K562 (cell line): ENCODE measurements at regions not wholly inside any gene's neighbourhood (a gene's known extent, or its start where the extent isn't known, plus 50 kb on each side); places are given as distances from the start of the nearest gene placed in this dataset.

ENCODE experiments used
- ATAC-seq: fragments of 200-7000 bp; cut with Tn5 transposase; 3 replicates; pipeline ENCODE4 v1.9.1; 2020; ENCODE audit warnings: moderate library complexity
- BruUV-seq: library from RNA; stranded (reverse); fragments of 400-500 nt; replicated peaks from 2 replicates; lab custom pipeline; 2021; lab: Mats Ljungman, UMichigan
- CTCF ChIA-PET: fragments of 300-600 bp; formaldehyde crosslinking; extraction: SDS; loops from one replicate; lab custom pipeline; 2021; ENCODE audit warnings: low intra/inter-chr PET ratio; lab: Yijun Ruan, JAX
- POLR2A ChIA-PET: fragments of 300-600, 350-650 bp; sonication (Branson Sonifier 250); formaldehyde crosslinking; extraction: SDS; loops from one replicate; lab custom pipeline; 2021; ENCODE audit warnings: antibody characterized with exemption, inconsistent platforms; lab: Yijun Ruan, JAX
- DNase-seq, 4 experiments: peaks; one replicate each; pipeline versions ENCODE4 v3.0.0 to v3.0.0-alpha.2; 2011 to 2018; ENCODE audit warnings: low spot score in 3 of 4, mixed read lengths in 3 of 4; ENCODE audit errors: extremely low read depth in 1 of 4
- FAIRE-seq: peaks from 2 replicates; lab custom pipeline; 2011; peaks lifted over from hg19 to GRCh38; lab: Jason Lieb, UNC
- H2AFZ ChIP-seq: 2 replicates; pipeline ENCODE4 v1.6.0; 2011; ENCODE audit warnings: low read depth, low read length, control low read depth, inconsistent platforms
- H3K27ac ChIP-seq: fragments of 200-600 bp; 3 replicates; pipeline ENCODE4 v1.8.0; 2011; ENCODE audit warnings: low read depth, mild to moderate bottlenecking, control low read depth, inconsistent platforms, low read length, moderate library complexity, mixed read lengths; ENCODE audit errors: extremely low read depth
- H3K27me3 ChIP-seq, 2 experiments: fragments of 300-600 bp in 1 of 2; 2 replicates in 1 of 2; 3 replicates in 1 of 2; pipeline versions ENCODE4 v1.6.0 to v1.8.0; 2011; ENCODE audit warnings: inconsistent platforms in 2 of 2, low read length in 2 of 2, mild to moderate bottlenecking in 1 of 2, mixed read lengths in 1 of 2, moderate library complexity in 1 of 2; ENCODE audit not compliant: control insufficient read depth in 2 of 2, insufficient read depth in 2 of 2
- H3K36me3 ChIP-seq: fragments of 300-600 bp; 3 replicates; pipeline ENCODE4 v1.8.0; 2011; ENCODE audit warnings: mild to moderate bottlenecking, low read length, inconsistent platforms; ENCODE audit not compliant: control insufficient read depth, insufficient read depth
- H3K4me1 ChIP-seq, 2 experiments: fragments of 200-600 bp in 1 of 2; replicated peaks in 1 of 2; 2 replicates in 1 of 2; 3 replicates in 1 of 2; pipeline versions ENCODE4 v1.5.1 to v1.8.0; 2011; ENCODE audit warnings: inconsistent platforms in 2 of 2, low read length in 2 of 2, mild to moderate bottlenecking in 1 of 2, mixed read lengths in 1 of 2, moderate library complexity in 1 of 2; ENCODE audit not compliant: control insufficient read depth in 2 of 2, insufficient read depth in 2 of 2
- H3K4me2 ChIP-seq: 2 replicates; pipeline ENCODE4 v1.6.1; 2011; ENCODE audit warnings: low read length, control low read depth, inconsistent platforms, mixed read lengths; ENCODE audit not compliant: insufficient read depth
- H3K4me3 ChIP-seq: fragments of 200-600 bp; sonication (generic), shearing (Covaris generic); 2 replicates; pipeline ENCODE4 v1.5.1; 2016; ENCODE audit warnings: control low read depth, inconsistent platforms
- H3K79me2 ChIP-seq: fragments of 200-600 bp; 3 replicates; pipeline ENCODE4 v1.8.0; 2011; ENCODE audit warnings: low read length, inconsistent platforms; ENCODE audit not compliant: control insufficient read depth, insufficient read depth
- H3K9ac ChIP-seq, 2 experiments: 2 replicates each; pipeline versions ENCODE4 v1.6.0 to v1.6.1; 2011; ENCODE audit warnings: low read depth in 2 of 2, low read length in 2 of 2, control low read depth in 1 of 2, inconsistent platforms in 1 of 2, mild to moderate bottlenecking in 1 of 2, mixed read lengths in 1 of 2; ENCODE audit not compliant: insufficient read depth in 1 of 2
- H3K9me1 ChIP-seq: one replicate; pipeline ENCODE4 v1.6.0; 2011; ENCODE audit warnings: inconsistent platforms, mild to moderate bottlenecking, low read length, moderate library complexity; ENCODE audit not compliant: control insufficient read depth, insufficient read depth
- H3K9me3 ChIP-seq: replicated peaks from 2 replicates; pipeline ENCODE4 v1.5.1; 2011; ENCODE audit warnings: low read depth, low read length, inconsistent platforms; ENCODE audit not compliant: control insufficient read depth, insufficient read depth
- H4K20me1 ChIP-seq: replicated peaks from 2 replicates; pipeline ENCODE4 v1.6.1; 2011; ENCODE audit warnings: low read length, inconsistent platforms, mixed read lengths; ENCODE audit not compliant: control insufficient read depth, insufficient read depth
- BMI1 ChIP-seq: fragments of 150-350 bp; IDR thresholded peaks from 2 replicates; pipeline ENCODE4 v1.6.1; 2014; ENCODE audit warnings: low read length
- CCAR2 ChIP-seq: fragments of 200-400 bp; formaldehyde crosslinking; IDR thresholded peaks from 2 replicates; pipeline ENCODE4 v1.6.1; 2017; ENCODE audit warnings: mild to moderate bottlenecking, low read depth, low read length
- DPF2 ChIP-seq: fragments of 450-650 bp; IDR thresholded peaks from 2 replicates; pipeline ENCODE4 v1.6.1; 2016
- E2F3 ChIP-seq: fragments of 250-450 bp; sonication (Bioruptor Pico); IDR thresholded peaks from 2 replicates; pipeline ENCODE4 v1.4.0; 2020; ENCODE audit warnings: mild to moderate bottlenecking
- FOXM1 ChIP-seq, 2 experiments: fragments of 450-650 bp in 1 of 2; sonication (generic) in 1 of 2; formaldehyde crosslinking in 1 of 2; IDR thresholded peaks; 2 replicates each; pipeline versions ENCODE4 v1.6.1 to v1.9.0; 2017 to 2022; ENCODE audit warnings: low read depth in 2 of 2, mild to moderate bottlenecking in 2 of 2, missing genetic modification reagents in 1 of 2, moderate library complexity in 1 of 2
- HNRNPL ChIP-seq: fragments of 200-400 bp; formaldehyde crosslinking; IDR thresholded peaks from 2 replicates; pipeline ENCODE4 v1.6.1; 2017; ENCODE audit warnings: low read depth, mild to moderate bottlenecking, low read length
- LARP7 ChIP-seq: fragments of 450-650 bp; IDR thresholded peaks from 2 replicates; pipeline ENCODE4 v1.6.1; 2016
- NRF1 ChIP-seq, 2 experiments: fragments of 450-650 bp; IDR thresholded peaks in 1 of 2; conservative IDR thresholded peaks in 1 of 2; 2 replicates each; pipeline ENCODE4 v1.6.1; 2014; ENCODE audit warnings: mild to moderate bottlenecking in 2 of 2
- PHF20 ChIP-seq: fragments of 450-650 bp; IDR thresholded peaks from 2 replicates; pipeline ENCODE4 v1.6.1; 2018; ENCODE audit not compliant: partially characterized antibody
- SIN3B ChIP-seq: fragments of 450-650 bp; IDR thresholded peaks from 2 replicates; pipeline ENCODE4 v1.6.1; 2017; ENCODE audit warnings: low read depth, mild to moderate bottlenecking, moderate library complexity
- SUPT5H ChIP-seq: fragments of 450-650 bp; IDR thresholded peaks from 2 replicates; pipeline ENCODE4 v1.6.1; 2016
- TAL1 ChIP-seq: fragments of 450-650 bp; IDR thresholded peaks from 2 replicates; pipeline ENCODE4 v1.6.1; 2016; ENCODE audit warnings: mild to moderate bottlenecking
- WHSC1 ChIP-seq: IDR thresholded peaks from one replicate; pipeline ENCODE4 v1.6.1; 2012; ENCODE audit warnings: low read length, control low read depth, inconsistent platforms
- ZBTB34 ChIP-seq: fragments of 250-450 bp; sonication (Bioruptor Pico); IDR thresholded peaks from 2 replicates; pipeline ENCODE4 v1.8.0; 2021; ENCODE audit warnings: mild to moderate bottlenecking, moderate library complexity
- ZNF57 ChIP-seq: fragments of 450-650 bp; formaldehyde crosslinking; IDR thresholded peaks from 2 replicates; pipeline ENCODE4 v1.4.0; 2020; ENCODE audit warnings: mild to moderate bottlenecking, moderate library complexity
- ZNF695 ChIP-seq: fragments of 450-650 bp; formaldehyde crosslinking; IDR thresholded peaks from 2 replicates; pipeline ENCODE4 v1.4.0; 2020; ENCODE audit warnings: mild to moderate bottlenecking, moderate library complexity
- ZNF76 ChIP-seq: fragments of 250-450 bp; sonication (Bioruptor Pico); IDR thresholded peaks from 2 replicates; pipeline ENCODE4 v1.4.0; 2020; ENCODE audit warnings: mild to moderate bottlenecking, moderate library complexity, borderline replicate concordance
- WGBS: fragments of 100-300 bp; shearing (Covaris generic); methylation state at CpG from one replicate; pipeline ENCODE4 v1.1.6; 2016; ENCODE audit warnings: low coverage, mixed read lengths; ENCODE audit not compliant: insufficient coverage; ENCODE audit errors: missing lambda C conversion rate; 5-methylcytosine and 5-hydroxymethylcytosine counted together
- in situ Hi-C: fragments of 300-500 bp; cut with MboI; formaldehyde crosslinking; loops from 4 replicates; pipeline ENCODE4 v1.15.0; 2018; ENCODE audit warnings: inconsistent platforms, mixed read lengths
- intact Hi-C: fragments of 100-400 bp; cut with micrococcal nuclease; formaldehyde crosslinking; loops from 2 replicates; pipeline ENCODE4 v1.14.2; 2022
- TF ChIP-seq, protein P1 (sequence below): sonication (generic); formaldehyde crosslinking; IDR thresholded peaks from 2 replicates; pipeline ENCODE4 v1.8.0; 2022; ENCODE audit warnings: missing genetic modification reagents, mild to moderate bottlenecking, borderline replicate concordance
- TF ChIP-seq, protein P2 (sequence below): fragments of 450-650 bp; IDR thresholded peaks from 2 replicates; pipeline ENCODE4 v1.6.1; 2017; ENCODE audit warnings: antibody characterized with exemption, mild to moderate bottlenecking

- no peak for TF ChIP-seq WHSC1
- TF ChIP-seq HNRNPL: no peak
- TF ChIP-seq DPF2: no peak
- TF ChIP-seq ZNF57 (CRISPR knock-in tag): no peak
- no peak for TF ChIP-seq SUPT5H
- TF ChIP-seq, protein P1, sequence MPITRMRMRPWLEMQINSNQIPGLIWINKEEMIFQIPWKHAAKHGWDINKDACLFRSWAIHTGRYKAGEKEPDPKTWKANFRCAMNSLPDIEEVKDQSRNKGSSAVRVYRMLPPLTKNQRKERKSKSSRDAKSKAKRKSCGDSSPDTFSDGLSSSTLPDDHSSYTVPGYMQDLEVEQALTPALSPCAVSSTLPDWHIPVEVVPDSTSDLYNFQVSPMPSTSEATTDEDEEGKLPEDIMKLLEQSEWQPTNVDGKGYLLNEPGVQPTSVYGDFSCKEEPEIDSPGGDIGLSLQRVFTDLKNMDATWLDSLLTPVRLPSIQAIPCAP (CRISPR knock-in tag): no peak
- no peak for TF ChIP-seq BMI1
- TF ChIP-seq FOXM1 (IDR thresholded peaks at IDR 0.05; ENCODE audit: low read depth): no peak
- no peak for TF ChIP-seq FOXM1 (CRISPR knock-in tag; IDR thresholded peaks at IDR 0.05; ENCODE audit: low read depth)
Measured at GRCh38 chr10:47101807-47102206, 190.6 kb downstream of the PTPN20 start (continued).

DNA sequence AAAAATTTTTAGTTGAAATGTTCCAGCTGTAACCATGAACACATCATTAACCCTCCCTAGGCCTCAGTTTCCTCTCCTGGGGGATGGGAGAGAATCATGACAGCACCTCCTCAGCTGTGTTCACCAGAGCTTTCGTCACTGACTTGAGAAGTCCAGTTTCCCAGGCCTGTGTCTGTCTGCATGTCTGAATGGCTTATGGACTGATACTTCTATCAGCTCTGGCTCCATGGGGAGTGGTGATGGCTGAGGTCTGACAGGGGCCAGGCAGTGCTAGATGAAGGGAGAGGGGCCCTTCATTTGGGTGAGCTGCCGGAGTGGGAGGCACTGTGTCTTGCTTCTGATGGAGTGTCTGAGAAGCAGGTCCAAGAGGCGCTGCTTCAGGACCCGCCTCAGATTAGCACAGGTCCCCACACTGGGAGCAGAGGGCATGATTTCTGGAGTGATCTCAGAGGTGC lies 192.9 kb downstream of the PTPN20 start:
- no peak for ATAC-seq
- no TSS peak for BruUV-seq
- H3K9me1 ChIP-seq: no peaks in the 10 kb centered on the region
- FAIRE-seq: no peak
- DNase-seq: no peak
- no peak overlapping the region for H3K4me3 ChIP-seq
- no peaks in the 10 kb centered on the region for H3K9me3 ChIP-seq
- no peak overlapping the region for H2AFZ ChIP-seq
- in situ Hi-C loops: no loop called here
- H4K20me1 ChIP-seq: no peaks in the 10 kb centered on the region
- no peak overlapping the region for H3K9ac ChIP-seq
- H3K4me1 ChIP-seq: no peaks in the 10 kb centered on the region
- no peaks in the 10 kb centered on the region for H3K36me3 ChIP-seq
- H3K79me2 ChIP-seq: no peaks in the 10 kb centered on the region
- no peak overlapping the region for H3K27ac ChIP-seq
- H3K27me3 ChIP-seq: peaks cover 3 to 20% of the 10 kb centered on the region in 2 experiments; a peak in 4 of 5 replicates
- ChIA-PET CTCF (no interaction called here), POLR2A (no interaction called here)
- WGBS: 2% methylated on average over 4 of the region's 4 CpGs
- intact Hi-C loops: no loop called here
- H3K4me2 ChIP-seq: no peak overlapping the region
- TF ChIP-seq CCAR2: no peak
- TF ChIP-seq SIN3B: no peak
- TF ChIP-seq, protein P2, sequence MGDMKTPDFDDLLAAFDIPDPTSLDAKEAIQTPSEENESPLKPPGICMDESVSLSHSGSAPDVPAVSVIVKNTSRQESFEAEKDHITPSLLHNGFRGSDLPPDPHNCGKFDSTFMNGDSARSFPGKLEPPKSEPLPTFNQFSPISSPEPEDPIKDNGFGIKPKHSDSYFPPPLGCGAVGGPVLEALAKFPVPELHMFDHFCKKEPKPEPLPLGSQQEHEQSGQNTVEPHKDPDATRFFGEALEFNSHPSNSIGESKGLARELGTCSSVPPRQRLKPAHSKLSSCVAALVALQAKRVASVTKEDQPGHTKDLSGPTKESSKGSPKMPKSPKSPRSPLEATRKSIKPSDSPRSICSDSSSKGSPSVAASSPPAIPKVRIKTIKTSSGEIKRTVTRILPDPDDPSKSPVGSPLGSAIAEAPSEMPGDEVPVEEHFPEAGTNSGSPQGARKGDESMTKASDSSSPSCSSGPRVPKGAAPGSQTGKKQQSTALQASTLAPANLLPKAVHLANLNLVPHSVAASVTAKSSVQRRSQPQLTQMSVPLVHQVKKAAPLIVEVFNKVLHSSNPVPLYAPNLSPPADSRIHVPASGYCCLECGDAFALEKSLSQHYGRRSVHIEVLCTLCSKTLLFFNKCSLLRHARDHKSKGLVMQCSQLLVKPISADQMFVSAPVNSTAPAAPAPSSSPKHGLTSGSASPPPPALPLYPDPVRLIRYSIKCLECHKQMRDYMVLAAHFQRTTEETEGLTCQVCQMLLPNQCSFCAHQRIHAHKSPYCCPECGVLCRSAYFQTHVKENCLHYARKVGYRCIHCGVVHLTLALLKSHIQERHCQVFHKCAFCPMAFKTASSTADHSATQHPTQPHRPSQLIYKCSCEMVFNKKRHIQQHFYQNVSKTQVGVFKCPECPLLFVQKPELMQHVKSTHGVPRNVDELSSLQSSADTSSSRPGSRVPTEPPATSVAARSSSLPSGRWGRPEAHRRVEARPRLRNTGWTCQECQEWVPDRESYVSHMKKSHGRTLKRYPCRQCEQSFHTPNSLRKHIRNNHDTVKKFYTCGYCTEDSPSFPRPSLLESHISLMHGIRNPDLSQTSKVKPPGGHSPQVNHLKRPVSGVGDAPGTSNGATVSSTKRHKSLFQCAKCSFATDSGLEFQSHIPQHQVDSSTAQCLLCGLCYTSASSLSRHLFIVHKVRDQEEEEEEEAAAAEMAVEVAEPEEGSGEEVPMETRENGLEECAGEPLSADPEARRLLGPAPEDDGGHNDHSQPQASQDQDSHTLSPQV: no peak
- no peak for TF ChIP-seq ZNF76 (CRISPR knock-in tag)
- TF ChIP-seq ZNF695 (CRISPR knock-in tag): no peak
- TF ChIP-seq LARP7: no peak
- no peak for TF ChIP-seq TAL1
- no peak for TF ChIP-seq ZBTB34 (CRISPR knock-in tag)
- TF ChIP-seq PHF20: no peak
- TF ChIP-seq E2F3 (CRISPR knock-in tag): no peak
- TF ChIP-seq NRF1 (conservative IDR thresholded peaks at IDR 0.05 in 1 of 2, IDR thresholded peaks at IDR 0.05 in 1 of 2): no peak
